ENCODE measurements at regions not wholly inside any gene's neighbourhood (a gene's known extent, or its start where the extent isn't known, plus 50 kb on each side); places are given as distances from the start of the nearest gene placed in this dataset.

- Histone ChIP-seq H3K4me1 (no peaks in the 10 kb centered on the region), H3K4me3 (replicated peaks in 1 of 3) (no peak overlapping the region), H3K36me3 (no peaks in the 10 kb centered on the region), H3K27ac (no peak overlapping the region), H3K27me3 (no peaks in the 10 kb centered on the region), H3K9me3 (no peaks in the 10 kb centered on the region)
- 90 to 97% methylated on average over 10 of the region's 10 CpGs for WGBS, 2 donors
- intact Hi-C loops (cut with DNase I) = no loop called here
- no peak for DNase-seq
- no peak for TF ChIP-seq POLR2A (IDR thresholded peaks at IDR 0.05)
- no peak for TF ChIP-seq CTCF (IDR thresholded peaks at IDR 0.05)
Measured at GRCh38 chr13:109370496-109370895, 415.9 kb downstream of the IRS2 start.

- 58 to 64% methylated on average over 14 of the region's 14 CpGs for WGBS, 2 donors
- Histone ChIP-seq H3K36me3 (no peaks in the 10 kb centered on the region), H3K9me3 (no peaks in the 10 kb centered on the region), H3K27ac (no peak overlapping the region), H3K4me1 (no peaks in the 10 kb centered on the region), H3K4me3 (replicated peaks in 1 of 3) (no peak overlapping the region), H3K27me3 (no peaks in the 10 kb centered on the region)
- no peak for DNase-seq
- intact Hi-C loops (cut with DNase I) = no loop called here
- TF ChIP-seq POLR2A (IDR thresholded peaks at IDR 0.05) = no peak
- no peak for TF ChIP-seq CTCF (IDR thresholded peaks at IDR 0.05)
Measured at GRCh38 chr13:109369353-109370052, 416.9 kb downstream of the IRS2 start.

GRCh38 chr13:109368230-109368629 lies 418.2 kb downstream of the IRS2 start:
- TF ChIP-seq CTCF (IDR thresholded peaks at IDR 0.05) (no peak), POLR2A (IDR thresholded peaks at IDR 0.05) (no peak)
- 91 to 95% methylated on average over 4 of the region's 4 CpGs for WGBS, 2 donors
- intact Hi-C loops (cut with DNase I) = no loop called here
- Histone ChIP-seq H3K9me3 (no peaks in the 10 kb centered on the region), H3K4me3 (replicated peaks in 1 of 3) (no peak overlapping the region), H3K36me3 (no peaks in the 10 kb centered on the region), H3K27ac (no peak overlapping the region), H3K27me3 (no peaks in the 10 kb centered on the region), H3K4me1 (no peaks in the 10 kb centered on the region)
- DNase-seq = no peak

GRCh38 chr13:109366525-109366924 lies 419.9 kb downstream of the IRS2 start:
- no peak for TF ChIP-seq POLR2A (IDR thresholded peaks at IDR 0.05)
- no peak for TF ChIP-seq CTCF (IDR thresholded peaks at IDR 0.05)
- DNase-seq = no peak
- Histone ChIP-seq H3K4me1 (no peaks in the 10 kb centered on the region), H3K27me3 (no peaks in the 10 kb centered on the region), H3K36me3 (no peaks in the 10 kb centered on the region), H3K27ac (no peak overlapping the region), H3K4me3 (replicated peaks in 1 of 3) (no peak overlapping the region), H3K9me3 (no peaks in the 10 kb centered on the region)
- intact Hi-C loops (cut with DNase I) = no loop called here
- WGBS, 2 donors = 93 to 94% methylated on average over 2 of the region's 2 CpGs

GRCh38 chr13:109363431-109363830 lies 423.0 kb downstream of the IRS2 start:
- DNase-seq = no peak
- intact Hi-C loops (cut with DNase I) = no loop called here
- TF ChIP-seq CTCF (IDR thresholded peaks at IDR 0.05) = no peak
- 92 to 93% methylated on average over 6 of the region's 6 CpGs for WGBS, 2 donors
- no peaks in the 10 kb centered on the region for H3K9me3 ChIP-seq
- H3K4me3 ChIP-seq (replicated peaks in 1 of 3) = no peak overlapping the region
- no peak overlapping the region for H3K27ac ChIP-seq
- no peaks in the 10 kb centered on the region for H3K27me3 ChIP-seq
- H3K36me3 ChIP-seq = no peaks in the 10 kb centered on the region
- H3K4me1 ChIP-seq = no peaks in the 10 kb centered on the region
